ENCODE measurements at regions not wholly inside any gene's neighbourhood (a gene's known extent, or its start where the extent isn't known, plus 50 kb on each side); places are given as distances from the start of the nearest gene placed in this dataset.

DNA sequence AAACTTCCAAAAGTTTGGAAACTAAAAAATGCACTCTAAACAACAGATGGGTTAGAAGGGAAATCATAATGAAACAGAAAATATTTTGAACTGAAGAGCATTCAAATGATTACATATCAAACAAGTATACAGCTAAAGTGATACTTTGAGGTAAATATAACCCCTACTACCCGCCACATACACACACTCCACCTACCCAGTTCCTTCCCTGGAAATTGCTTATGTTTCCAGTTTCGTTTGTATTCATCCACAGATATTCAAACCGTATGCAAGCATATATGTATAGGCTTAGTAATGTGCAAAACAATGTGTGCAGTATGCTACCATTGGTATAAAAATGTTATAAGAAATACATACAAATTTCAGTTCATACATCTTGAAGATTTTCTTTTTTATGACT is 95.5 kb downstream of the SMIM20 start:
- BruUV-seq (replicated peaks): no TSS peak
- H3K27me3 ChIP-seq (replicated peaks; ENCODE audit: control insufficient read depth, insufficient read depth, low read length): no peaks in the 10 kb centered on the region
- CTCF ChIA-PET: no interaction called here
- no peak for TF ChIP-seq CTCF (IDR thresholded peaks at IDR 0.05; ENCODE audit: insufficient read depth in 1 of 2, low read depth in 1 of 2, low read length in 1 of 2, severe bottlenecking in 1 of 2, unreplicated experiment in 1 of 2)
- Mint-ChIP-seq H3K36me3 (ENCODE audit: insufficient read depth, unreplicated experiment) (no peaks in the 10 kb centered on the region), H3K27me3 (ENCODE audit: insufficient read depth, unreplicated experiment) (peaks cover 4% of the 10 kb centered on the region), H3K4me3 (ENCODE audit: unreplicated experiment) (no peak overlapping the region), H3K27ac (ENCODE audit: unreplicated experiment) (no peak overlapping the region), H3K9me3 (ENCODE audit: unreplicated experiment) (peaks cover 5% of the 10 kb centered on the region), H3K4me1 (ENCODE audit: low read depth, unreplicated experiment) (no peaks in the 10 kb centered on the region)
- intact Hi-C loops (cut with micrococcal nuclease; ENCODE audit: unreplicated experiment): no loop called here
- H3K4me1 ChIP-seq: no peaks in the 10 kb centered on the region
- POLR2A ChIA-PET: no interaction called here
- no peaks in the 10 kb centered on the region for H3K36me3 ChIP-seq (ENCODE audit: control insufficient read depth, insufficient read depth, low read length)
- no peak overlapping the region for H3K4me3 ChIP-seq (ENCODE audit: low read depth, low read length)
- no peak for DNase-seq
- H3K9me3 ChIP-seq: peaks cover under 1% of the 10 kb centered on the region; the same call in 1 of the 2 replicates

DNA sequence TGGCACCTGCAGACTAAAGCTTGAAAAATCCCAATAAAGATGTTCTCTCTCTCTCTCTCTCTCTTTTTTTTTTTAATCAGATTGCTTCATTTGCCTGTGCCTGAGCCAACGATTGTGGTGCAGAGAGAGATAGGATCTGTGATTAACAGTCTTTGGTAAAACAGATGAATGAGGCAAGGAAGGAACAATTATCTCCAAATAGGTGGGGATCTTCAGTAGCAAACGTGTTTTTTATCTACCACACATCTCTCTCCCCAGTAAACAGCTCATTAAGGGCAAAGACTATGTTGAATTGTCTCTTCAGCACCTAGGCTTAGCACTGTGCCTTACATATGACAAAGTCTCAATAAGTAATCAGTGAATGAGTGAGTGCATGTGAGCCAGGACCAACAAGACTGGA is 96.3 kb downstream of the SMIM20 start:
- ChIA-PET POLR2A (no interaction called here), CTCF (no interaction called here)
- Histone ChIP-seq H3K36me3 (ENCODE audit: control insufficient read depth, insufficient read depth, low read length) (no peaks in the 10 kb centered on the region), H3K4me1 (no peaks in the 10 kb centered on the region), H3K9me3 (no peaks in the 10 kb centered on the region), H3K4me3 (ENCODE audit: low read depth, low read length) (no peak overlapping the region), H3K27me3 (replicated peaks; ENCODE audit: control insufficient read depth, insufficient read depth, low read length) (no peaks in the 10 kb centered on the region)
- no peak for DNase-seq
- H3K36me3 Mint-ChIP-seq (ENCODE audit: insufficient read depth, unreplicated experiment): no peaks in the 10 kb centered on the region
- no peaks in the 10 kb centered on the region for H3K4me1 Mint-ChIP-seq (ENCODE audit: low read depth, unreplicated experiment)
- H3K4me3 Mint-ChIP-seq (ENCODE audit: unreplicated experiment): no peak overlapping the region
- H3K27me3 Mint-ChIP-seq (ENCODE audit: insufficient read depth, unreplicated experiment): peaks cover 4% of the 10 kb centered on the region
- H3K9me3 Mint-ChIP-seq (ENCODE audit: unreplicated experiment): no peaks in the 10 kb centered on the region
- no TSS peak for BruUV-seq (replicated peaks)
- intact Hi-C loops (cut with micrococcal nuclease; ENCODE audit: unreplicated experiment): no loop called here
- TF ChIP-seq CTCF (IDR thresholded peaks at IDR 0.05; ENCODE audit: insufficient read depth in 1 of 2, low read depth in 1 of 2, low read length in 1 of 2, severe bottlenecking in 1 of 2, unreplicated experiment in 1 of 2): no peak
- no peak overlapping the region for H3K27ac Mint-ChIP-seq (ENCODE audit: unreplicated experiment)

GRCh38 chr4:26013629-26014028 is 99.6 kb downstream of the SMIM20 start:
- no peaks in the 10 kb centered on the region for H3K36me3 Mint-ChIP-seq (ENCODE audit: insufficient read depth, unreplicated experiment)
- H3K4me3 Mint-ChIP-seq (ENCODE audit: unreplicated experiment): no peak overlapping the region
- Histone ChIP-seq H3K9me3 (no peaks in the 10 kb centered on the region), H3K4me3 (ENCODE audit: low read depth, low read length) (no peak overlapping the region), H3K4me1 (no peaks in the 10 kb centered on the region), H3K27me3 (replicated peaks; ENCODE audit: control insufficient read depth, insufficient read depth, low read length) (no peaks in the 10 kb centered on the region), H3K36me3 (ENCODE audit: control insufficient read depth, insufficient read depth, low read length) (no peaks in the 10 kb centered on the region)
- ChIA-PET CTCF (interaction anchor here (0.7 kb wide), 1 partner anchor 359 kb away, joined by 3 read pairs; no protein-coding TSS in a partner anchor), POLR2A (no interaction called here)
- no peaks in the 10 kb centered on the region for H3K9me3 Mint-ChIP-seq (ENCODE audit: unreplicated experiment)
- peaks cover 4% of the 10 kb centered on the region for H3K27me3 Mint-ChIP-seq (ENCODE audit: insufficient read depth, unreplicated experiment)
- no peaks in the 10 kb centered on the region for H3K4me1 Mint-ChIP-seq (ENCODE audit: low read depth, unreplicated experiment)
- DNase-seq: no peak
- BruUV-seq (replicated peaks): no TSS peak
- intact Hi-C loops (cut with micrococcal nuclease; ENCODE audit: unreplicated experiment): no loop called here
- H3K27ac Mint-ChIP-seq (ENCODE audit: unreplicated experiment): no peak overlapping the region
- TF ChIP-seq CTCF (IDR thresholded peaks at IDR 0.05; ENCODE audit: insufficient read depth in 1 of 2, low read depth in 1 of 2, low read length in 1 of 2, severe bottlenecking in 1 of 2, unreplicated experiment in 1 of 2): no peak
